Middle frontal gyrus (tissue), 1 donor: ENCODE measurements at regions not wholly inside any gene's neighbourhood (a gene's known extent, or its start where the extent isn't known, plus 50 kb on each side); places are given as distances from the start of the nearest gene placed in this dataset.
"Not testable (repeated sequence)": the region's sequence is repeated elsewhere in the genome, so short reads cannot be mapped to it uniquely, and the experiment has no call there.

ENCODE experiments used
- DNase-seq: peaks from one replicate; pipeline ENCODE4 v3.0.0-alpha.2; 2015; ENCODE audit warnings: low spot score; ENCODE audit errors: extremely low spot score

DNA sequence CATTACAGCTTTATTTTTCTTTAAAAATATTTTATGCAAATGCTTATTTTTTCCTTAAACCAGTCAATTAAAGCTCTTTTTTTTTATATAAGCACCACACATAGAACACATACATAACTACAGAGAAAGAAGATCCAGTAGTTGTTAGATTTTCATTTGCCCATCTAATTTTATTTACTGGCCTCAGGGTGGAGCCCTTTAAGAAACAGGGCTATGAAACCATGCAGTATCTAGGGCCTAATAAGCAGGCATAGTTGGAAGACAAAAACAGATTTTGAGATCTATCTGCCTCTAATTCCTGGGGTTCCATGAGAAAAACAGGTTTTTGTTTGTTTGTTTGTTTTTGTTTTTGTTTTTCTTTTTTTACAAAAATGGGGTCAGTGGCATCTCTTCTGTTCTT lies 120.6 kb downstream of the BCHE start:
- no peak for DNase-seq

DNA sequence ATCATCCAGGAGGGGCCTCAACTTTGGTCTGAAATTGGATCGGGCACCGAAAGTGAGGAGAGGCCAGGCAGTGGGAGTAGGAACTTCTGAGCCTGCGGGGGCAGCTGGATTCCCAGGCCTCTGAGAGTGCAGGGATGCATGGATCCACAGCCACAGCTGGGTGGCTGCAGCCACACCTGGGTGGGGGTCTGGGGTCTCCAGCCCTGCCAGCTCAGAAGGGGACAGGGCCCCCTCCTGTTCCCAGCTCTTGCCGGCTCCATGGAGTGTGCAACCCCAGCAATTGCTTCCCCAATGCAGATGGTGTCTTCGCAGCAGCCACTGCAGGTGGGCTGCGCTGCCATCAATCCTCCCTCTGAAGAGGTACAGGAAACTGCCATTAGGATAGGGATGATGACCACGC lies 123.7 kb downstream of the BCHE start:
- DNase-seq: no peak

DNA sequence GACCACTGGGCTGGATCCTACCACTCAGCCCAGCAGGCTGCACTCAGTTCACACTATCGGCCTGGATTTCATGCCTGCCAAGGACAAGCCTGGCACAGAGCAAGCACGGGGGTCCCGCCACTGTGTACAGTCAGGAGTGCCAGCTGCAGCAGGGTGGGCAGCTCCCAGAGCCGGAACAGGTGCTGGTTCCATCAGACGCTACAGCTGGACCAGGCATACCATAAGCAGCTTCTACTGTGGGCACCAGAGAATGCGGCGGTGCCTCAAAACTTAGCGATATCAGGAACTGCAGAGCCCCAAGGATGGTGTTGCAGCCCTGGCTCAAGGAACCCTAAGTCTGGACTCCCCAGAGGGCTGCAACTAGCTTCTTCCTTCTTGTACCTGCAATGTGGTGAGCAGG lies 124.8 kb downstream of the BCHE start:
- no peak for DNase-seq

- DNase-seq: no peak
Observed at GRCh38 chr3:165697910-165698309, 139.3 kb downstream of the BCHE start.

GRCh38 chr3:165696496-165696895 lies 140.7 kb downstream of the BCHE start:
- no peak for DNase-seq

DNA sequence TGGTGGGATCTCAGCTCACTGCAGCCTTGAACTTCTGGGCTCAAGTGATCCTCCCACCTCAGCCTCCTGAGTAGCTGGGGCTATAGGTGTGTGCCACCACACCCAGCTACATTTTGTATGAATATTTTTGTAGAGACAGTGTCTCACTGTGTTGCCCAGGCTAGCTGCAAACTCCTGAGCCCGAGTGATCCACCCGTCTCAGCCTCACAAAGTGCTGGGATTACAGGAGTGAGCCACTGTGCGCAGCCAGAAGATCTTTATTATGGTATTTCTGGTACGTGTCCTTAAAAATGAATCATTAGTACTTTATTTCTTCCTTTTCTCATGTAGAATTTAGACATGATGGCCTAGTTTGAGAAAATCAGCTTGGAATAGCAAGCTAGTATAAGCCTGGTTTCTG lies 153.3 kb downstream of the BCHE start:
- DNase-seq: no peak

DNA sequence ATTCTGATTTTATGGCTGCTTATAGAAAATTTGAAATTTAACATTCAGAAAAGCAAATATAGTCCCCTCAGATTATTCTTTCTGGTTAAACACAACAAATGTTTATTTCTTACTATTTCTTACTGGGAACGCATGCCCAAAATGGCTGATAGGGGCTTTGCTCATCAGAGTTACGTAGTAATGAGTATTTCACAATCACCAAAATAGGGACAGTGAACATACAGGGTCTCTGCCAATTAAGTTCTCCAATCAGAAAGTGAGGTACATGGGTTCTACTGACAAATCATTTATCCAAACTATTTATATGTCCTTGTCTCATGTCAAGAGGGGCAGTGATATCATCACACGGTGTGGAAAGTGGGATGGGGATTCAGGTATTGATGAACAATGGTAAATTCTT lies 154.5 kb downstream of the BCHE start:
- DNase-seq: no peak

DNA sequence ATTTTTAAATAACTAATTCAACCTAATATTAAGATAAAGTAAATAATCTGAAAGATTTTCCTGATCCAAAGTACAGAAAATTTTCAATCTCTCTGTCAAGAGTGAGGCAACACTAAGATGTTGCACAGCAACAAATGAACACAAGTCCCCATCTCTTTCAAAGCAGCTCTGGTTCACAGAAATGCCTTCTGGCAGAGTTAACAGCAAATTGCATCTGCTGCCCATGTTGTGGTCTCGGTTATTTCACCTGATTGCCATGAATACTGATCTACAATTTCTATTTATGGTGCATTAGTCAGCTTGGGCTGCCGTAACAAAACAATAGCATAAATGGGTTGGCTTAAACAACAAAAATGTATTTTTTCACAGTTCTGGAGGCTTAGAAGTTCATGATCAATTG lies 167.3 kb downstream of the BCHE start:
- DNase-seq: no peak

DNA sequence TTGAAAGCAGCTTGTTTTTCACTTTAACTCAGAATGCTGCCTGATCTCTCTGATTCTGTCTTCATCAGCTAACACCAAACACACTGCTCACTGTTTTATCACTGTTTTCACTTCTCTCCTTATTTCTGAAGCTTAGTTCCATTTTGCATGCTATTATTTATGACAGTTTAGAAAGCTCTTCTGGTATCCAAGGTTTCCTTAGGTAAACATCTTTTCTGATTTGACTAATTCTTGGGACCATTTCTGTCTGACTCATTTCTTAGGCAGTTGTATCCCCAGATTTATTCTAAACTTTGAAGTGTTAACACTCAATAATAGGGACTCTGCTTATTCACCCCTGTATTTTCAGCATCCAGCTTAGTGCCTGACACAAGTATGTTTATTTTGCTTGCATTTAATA lies 167.7 kb downstream of the BCHE start:
- DNase-seq: no peak

DNA sequence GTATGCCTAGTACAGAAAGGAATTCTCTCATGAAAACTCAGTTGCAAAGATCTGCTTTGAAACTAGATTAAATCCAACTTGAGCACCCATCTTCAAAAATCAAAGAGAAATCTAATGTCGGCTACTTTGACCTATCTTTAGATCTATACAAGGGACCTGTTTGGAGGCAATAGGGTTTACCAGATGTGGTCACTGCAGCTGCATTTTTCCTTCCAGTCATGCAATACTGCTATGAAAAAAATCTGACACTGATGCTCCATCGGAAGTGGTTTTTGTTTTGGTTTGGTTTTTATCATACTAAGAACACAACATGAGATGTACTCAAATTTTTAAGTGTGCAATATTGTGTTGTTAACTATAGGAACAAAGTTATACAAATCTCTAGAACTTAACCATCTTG lies 169.5 kb downstream of the BCHE start:
- no peak for DNase-seq

- DNase-seq: no peak
Observed at GRCh38 chr3:165658027-165658426, 179.2 kb downstream of the BCHE start.

DNA sequence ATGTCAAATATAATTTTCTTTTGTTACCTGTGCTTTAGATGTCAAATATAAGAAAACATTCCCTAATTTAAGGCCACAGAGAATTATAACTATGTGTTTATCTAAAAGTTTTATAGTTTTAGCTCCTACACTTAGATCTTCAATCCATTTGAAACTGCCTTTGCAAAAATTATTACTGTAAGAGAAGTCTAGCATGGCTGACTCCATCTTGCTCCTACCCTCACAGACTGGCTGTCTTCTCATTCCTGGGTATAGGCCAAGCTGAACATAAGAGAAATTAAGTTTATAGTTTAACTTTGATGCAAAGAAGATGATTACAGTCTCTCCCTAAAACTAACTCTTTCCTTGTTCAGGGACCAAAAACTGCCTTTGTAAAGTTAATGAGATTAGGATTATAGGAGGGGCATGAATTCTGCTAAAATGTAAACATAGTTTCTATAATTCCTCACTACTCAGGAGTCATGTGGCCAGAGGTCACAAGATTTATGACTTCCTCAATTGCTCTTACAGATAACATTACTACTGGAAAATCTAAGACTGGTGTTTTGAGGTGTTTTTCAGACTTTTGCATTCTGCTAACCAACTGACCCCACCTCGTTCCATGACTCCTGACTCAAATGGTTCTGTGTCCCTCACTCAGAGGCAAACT lies 184.0 kb downstream of the BCHE start:
- DNase-seq: no peak

DNA sequence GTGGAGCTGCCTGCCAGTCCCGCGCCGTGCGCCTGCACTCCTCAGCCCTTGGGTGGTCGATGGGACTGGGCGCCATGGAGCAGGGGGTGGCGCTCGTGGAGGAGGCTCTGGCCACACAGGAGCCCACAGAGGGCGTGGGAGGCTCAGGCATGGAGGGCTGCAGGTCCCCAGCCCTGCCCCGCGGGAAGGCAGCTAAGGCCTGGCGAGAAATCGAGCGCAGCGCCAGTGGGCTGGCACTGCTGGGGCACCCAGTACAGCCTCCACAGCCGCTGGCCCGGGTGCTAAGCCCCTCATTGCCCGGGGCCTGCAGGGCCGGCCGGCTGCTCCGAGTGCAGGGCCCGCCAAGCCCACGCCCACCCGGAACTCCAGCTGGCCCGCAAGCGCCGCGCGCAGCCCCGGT lies 187.9 kb downstream of the BCHE start:
- not testable (repeated sequence) for DNase-seq

GRCh38 chr3:165645191-165645590 lies 192.0 kb downstream of the BCHE start:
- no peak for DNase-seq

DNA sequence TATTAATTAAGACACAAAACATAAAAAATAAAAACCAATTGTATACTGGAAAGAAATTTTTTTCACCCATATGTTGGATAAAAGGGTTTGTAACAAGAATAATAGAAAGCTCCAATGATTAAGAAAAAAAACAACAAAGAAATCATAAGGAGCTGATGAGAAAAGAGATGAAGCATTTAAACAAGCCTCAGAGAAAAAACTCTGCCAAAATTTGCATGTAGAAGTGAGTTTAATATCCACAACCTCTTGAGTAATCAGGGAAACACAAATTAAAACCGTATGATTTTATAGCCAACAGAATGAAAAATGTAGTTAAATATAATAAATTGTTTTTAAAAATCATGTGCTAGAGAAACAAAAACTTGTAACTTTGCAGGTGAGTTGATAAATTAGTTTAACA lies 192.9 kb downstream of the BCHE start:
- DNase-seq: no peak

GRCh38 chr3:165643425-165643824 lies 193.8 kb downstream of the BCHE start:
- no peak for DNase-seq

- DNase-seq: no peak
Observed at GRCh38 chr3:165642761-165643420, 194.3 kb downstream of the BCHE start.

DNA sequence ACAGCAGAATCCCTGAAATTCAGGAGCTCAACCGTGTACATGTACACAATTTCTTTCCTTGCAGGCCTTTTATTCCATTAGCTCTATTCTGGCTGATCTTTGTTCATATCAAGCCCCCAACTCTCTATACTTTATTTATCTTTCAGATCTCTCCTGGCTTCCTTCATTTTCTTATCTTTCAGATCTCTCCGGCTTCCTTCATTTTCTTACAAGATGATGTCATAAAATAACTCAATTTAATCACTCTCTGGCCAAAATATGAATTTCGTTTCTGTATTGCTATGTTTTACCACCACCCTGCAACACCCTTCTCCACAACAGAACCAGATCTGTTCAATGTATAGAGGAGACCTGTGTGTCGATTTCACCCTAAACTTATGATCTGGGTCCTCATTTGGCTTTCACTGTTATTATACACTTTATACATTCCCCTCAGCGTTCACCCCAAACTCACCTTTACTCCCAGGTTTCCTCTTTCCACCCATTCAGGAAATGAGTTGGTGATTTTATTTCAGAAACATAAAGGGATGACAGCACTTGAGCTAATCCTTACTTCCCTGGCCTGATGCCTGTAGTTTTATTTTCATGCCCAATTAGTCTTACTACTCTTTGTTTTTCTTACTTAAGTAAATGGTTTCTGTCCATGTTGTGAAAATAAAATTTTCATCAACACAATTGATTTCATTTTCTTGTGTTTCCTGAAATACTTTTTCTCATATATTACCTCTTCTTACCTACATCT lies 195.5 kb downstream of the BCHE start:
- no peak for DNase-seq

DNA sequence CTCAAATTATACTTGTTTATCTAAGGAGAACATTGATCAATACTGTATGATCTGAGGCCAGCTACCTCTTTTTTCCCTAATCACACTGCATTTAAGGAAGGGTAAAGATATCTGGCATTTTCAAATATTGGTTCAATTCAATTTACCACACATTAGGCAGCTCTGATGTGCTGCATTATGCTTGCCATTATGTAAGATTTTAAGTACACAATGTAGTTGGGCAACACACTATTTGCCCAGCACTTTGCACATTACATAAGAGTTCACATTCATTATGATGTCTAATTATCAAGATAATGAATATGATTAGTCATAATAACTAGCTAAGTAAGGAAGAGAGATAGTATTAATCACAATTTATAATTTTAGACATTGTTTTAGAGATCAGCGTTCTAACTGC lies 196.3 kb downstream of the BCHE start:
- DNase-seq: no peak

GRCh38 chr3:165640031-165640430 lies 197.2 kb downstream of the BCHE start:
- no peak for DNase-seq

- DNase-seq: no peak
Observed at GRCh38 chr3:165638034-165638433, 199.2 kb downstream of the BCHE start.

GRCh38 chr3:165636684-165637015 lies 200.6 kb downstream of the BCHE start:
- no peak for DNase-seq
